Caco-2 (cell line): ENCODE measurements at regions not wholly inside any gene's neighbourhood (a gene's known extent, or its start where the extent isn't known, plus 50 kb on each side); places are given as distances from the start of the nearest gene placed in this dataset.

Experiments used
- BruUV-seq: library from RNA; stranded (reverse); fragments of 400-500 nt; replicated peaks from 2 replicates; lab custom pipeline; 2021; lab: Mats Ljungman, UMichigan
- CTCF ChIA-PET: fragments of 300-600 bp; sonication (Branson Sonifier 250); formaldehyde crosslinking; loops from one replicate; lab custom pipeline; 2022; ENCODE audit warnings: antibody characterized with exemption; lab: Charles Lee
- POLR2A ChIA-PET: fragments of 300-600 bp; sonication (Branson Sonifier 250); formaldehyde crosslinking; loops from one replicate; lab custom pipeline; 2022; ENCODE audit warnings: antibody characterized with exemption; lab: Charles Lee
- DNase-seq, 2 experiments: peaks; one replicate each; pipeline versions ENCODE4 v3.0.0 to v3.0.0-alpha.2; 2020 to 2022
- H3K27me3 ChIP-seq: replicated peaks from 2 replicates; pipeline ENCODE4 v1.6.0; 2011; ENCODE audit warnings: low read length; ENCODE audit not compliant: control insufficient read depth, insufficient read depth
- H3K36me3 ChIP-seq: 2 replicates; pipeline ENCODE4 v1.5.1; 2011; ENCODE audit warnings: low read length; ENCODE audit not compliant: control insufficient read depth, insufficient read depth
- H3K4me1 ChIP-seq: fragments of 250-450 bp; sonication (Bioruptor Pico); 2 replicates; pipeline ENCODE4 v1.5.1; 2020; ENCODE audit warnings: mild to moderate bottlenecking
- H3K4me3 ChIP-seq: 2 replicates; pipeline ENCODE4 v1.5.1; 2011; ENCODE audit warnings: low read depth, mild to moderate bottlenecking, control low read depth, low read length
- H3K9me3 ChIP-seq: fragments of 250-450 bp; sonication (Bioruptor Pico); 2 replicates; pipeline ENCODE4 v1.5.1; 2020; ENCODE audit warnings: mild to moderate bottlenecking, moderate library complexity
- H3K27ac Mint-ChIP-seq: one replicate; pipeline ENCODE4 v1.8.0; 2022; ENCODE audit warnings: mixed read lengths; ENCODE audit not compliant: unreplicated experiment
- H3K27me3 Mint-ChIP-seq: one replicate; pipeline ENCODE4 v1.8.0; 2022; ENCODE audit warnings: mixed read lengths; ENCODE audit not compliant: insufficient read depth, unreplicated experiment
- H3K36me3 Mint-ChIP-seq: one replicate; pipeline ENCODE4 v1.8.0; 2022; ENCODE audit warnings: mild to moderate bottlenecking, mixed read lengths; ENCODE audit not compliant: insufficient read depth, unreplicated experiment
- H3K4me1 Mint-ChIP-seq: one replicate; pipeline ENCODE4 v1.8.0; 2022; ENCODE audit warnings: low read depth, mixed read lengths; ENCODE audit not compliant: unreplicated experiment
- H3K4me3 Mint-ChIP-seq: one replicate; pipeline ENCODE4 v1.8.0; 2022; ENCODE audit warnings: mild to moderate bottlenecking, moderate library complexity, mixed read lengths; ENCODE audit not compliant: unreplicated experiment
- H3K9me3 Mint-ChIP-seq: one replicate; pipeline ENCODE4 v1.8.0; 2022; ENCODE audit warnings: mixed read lengths; ENCODE audit not compliant: unreplicated experiment
- intact Hi-C: fragments of 100-400 bp; cut with micrococcal nuclease; formaldehyde crosslinking; loops from one replicate; pipeline ENCODE4 v1.10.0; 2022; ENCODE audit not compliant: unreplicated experiment
- TF ChIP-seq, protein P1 (sequence below), 2 experiments: fragments of 200-600 bp in 1 of 2; IDR thresholded peaks; 1 replicate in 1 of 2; 2 replicates in 1 of 2; pipeline versions ENCODE4 v1.5.1 to v1.8.0; 2011 to 2022; ENCODE audit warnings: antibody characterized with exemption in 1 of 2, control low read depth in 1 of 2, inconsistent platforms in 1 of 2, low read depth in 1 of 2, low read length in 1 of 2, mild to moderate bottlenecking in 1 of 2, moderate library complexity in 1 of 2; ENCODE audit not compliant: insufficient read depth in 1 of 2, severe bottlenecking in 1 of 2, unreplicated experiment in 1 of 2

DNA sequence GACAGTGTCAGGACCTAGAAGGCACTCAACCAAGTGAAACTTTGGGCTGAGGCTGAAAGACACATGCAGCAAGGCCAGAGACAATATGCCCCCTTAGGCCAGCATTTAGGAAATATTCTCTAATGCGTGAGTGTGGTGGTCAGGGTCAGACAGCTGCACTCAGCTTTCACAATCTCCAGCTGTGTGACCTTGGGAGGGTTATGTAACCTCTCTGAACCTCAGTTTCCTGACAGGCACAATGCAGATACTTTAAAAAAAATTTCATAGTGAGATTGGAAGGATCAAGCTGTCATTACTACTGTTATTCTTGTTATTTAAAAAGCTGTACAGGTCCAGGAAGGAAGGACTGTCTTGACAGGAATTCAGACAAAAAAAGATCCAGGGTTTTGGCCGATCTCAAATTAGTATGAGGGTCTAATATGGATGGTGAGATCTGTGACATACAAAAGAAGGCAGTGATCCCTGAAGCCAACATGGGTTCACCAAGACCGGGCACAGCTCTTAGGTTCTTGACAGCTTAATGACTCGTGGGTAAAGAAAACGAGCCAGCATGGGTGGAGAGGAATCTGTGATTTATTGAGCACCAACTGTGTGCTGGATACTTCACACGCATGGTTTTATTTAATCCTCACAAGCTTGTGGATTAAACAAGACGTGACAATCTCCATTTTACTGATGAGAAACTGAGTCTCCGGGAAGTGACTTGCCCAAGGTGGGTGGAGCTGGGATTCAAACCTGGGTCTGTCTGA, 54.6 kb upstream of the POU3F1 start:
- no peaks in the 10 kb centered on the region for H3K36me3 Mint-ChIP-seq
- POLR2A ChIA-PET: no interaction called here
- no TSS peak for BruUV-seq

DNA sequence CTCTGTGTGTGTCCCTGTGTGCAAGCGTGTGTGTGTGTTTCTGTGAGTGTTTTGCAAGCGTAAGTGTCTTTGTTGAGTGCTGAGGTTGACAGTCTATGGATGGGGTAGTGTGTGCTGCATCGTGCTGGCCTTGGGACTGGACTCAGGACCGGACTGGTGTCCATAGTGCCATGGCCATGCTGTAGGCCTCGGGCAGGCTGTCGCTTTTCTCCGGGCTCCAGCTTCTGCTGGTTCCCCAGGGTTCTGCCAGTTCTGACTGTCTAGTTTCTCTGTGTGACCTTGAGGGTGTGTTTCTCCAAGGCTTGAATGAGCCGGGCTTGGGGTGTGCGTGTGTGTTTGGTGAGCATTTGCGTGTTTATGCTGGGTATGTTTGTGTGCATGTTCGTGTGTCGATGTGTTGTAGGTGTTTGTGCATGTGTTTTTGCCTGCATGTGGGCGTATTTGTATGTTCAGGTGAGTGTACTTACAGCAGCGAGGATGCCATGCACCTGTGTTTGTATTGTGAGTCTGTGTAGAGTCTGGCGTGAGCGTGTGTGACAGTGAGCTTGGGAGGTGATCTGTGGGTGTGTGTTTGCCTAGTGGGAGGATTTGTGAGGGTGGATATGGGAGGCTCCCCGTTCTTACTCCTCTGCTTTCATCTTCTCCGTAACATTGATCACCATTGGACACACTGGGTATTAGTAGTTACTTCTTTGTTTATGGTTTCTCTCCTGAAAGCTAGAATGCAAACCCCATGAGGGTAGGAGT, 51.7 kb upstream of the POU3F1 start:
- no TSS peak for BruUV-seq
- CTCF ChIA-PET: no interaction called here
- POLR2A ChIA-PET: no interaction called here

More for the DNA sequence above, 54.6 kb upstream of the POU3F1 start:
- peaks cover 21% of the 10 kb centered on the region for H3K27me3 Mint-ChIP-seq
- H3K4me1 Mint-ChIP-seq: no peaks in the 10 kb centered on the region
- Histone ChIP-seq H3K9me3 (no peaks in the 10 kb centered on the region), H3K36me3 (no peaks in the 10 kb centered on the region), H3K4me1 (no peaks in the 10 kb centered on the region), H3K27me3 (no peaks in the 10 kb centered on the region), H3K4me3 (no peak overlapping the region)
- no peak overlapping the region for H3K4me3 Mint-ChIP-seq
- H3K27ac Mint-ChIP-seq: no peak overlapping the region
- H3K9me3 Mint-ChIP-seq: no peaks in the 10 kb centered on the region
- DNase-seq: no peak
- intact Hi-C loops: no loop called here
- TF ChIP-seq, protein P1, sequence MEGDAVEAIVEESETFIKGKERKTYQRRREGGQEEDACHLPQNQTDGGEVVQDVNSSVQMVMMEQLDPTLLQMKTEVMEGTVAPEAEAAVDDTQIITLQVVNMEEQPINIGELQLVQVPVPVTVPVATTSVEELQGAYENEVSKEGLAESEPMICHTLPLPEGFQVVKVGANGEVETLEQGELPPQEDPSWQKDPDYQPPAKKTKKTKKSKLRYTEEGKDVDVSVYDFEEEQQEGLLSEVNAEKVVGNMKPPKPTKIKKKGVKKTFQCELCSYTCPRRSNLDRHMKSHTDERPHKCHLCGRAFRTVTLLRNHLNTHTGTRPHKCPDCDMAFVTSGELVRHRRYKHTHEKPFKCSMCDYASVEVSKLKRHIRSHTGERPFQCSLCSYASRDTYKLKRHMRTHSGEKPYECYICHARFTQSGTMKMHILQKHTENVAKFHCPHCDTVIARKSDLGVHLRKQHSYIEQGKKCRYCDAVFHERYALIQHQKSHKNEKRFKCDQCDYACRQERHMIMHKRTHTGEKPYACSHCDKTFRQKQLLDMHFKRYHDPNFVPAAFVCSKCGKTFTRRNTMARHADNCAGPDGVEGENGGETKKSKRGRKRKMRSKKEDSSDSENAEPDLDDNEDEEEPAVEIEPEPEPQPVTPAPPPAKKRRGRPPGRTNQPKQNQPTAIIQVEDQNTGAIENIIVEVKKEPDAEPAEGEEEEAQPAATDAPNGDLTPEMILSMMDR (IDR thresholded peaks at IDR 0.05; ENCODE audit: insufficient read depth in 1 of 2, low read depth in 1 of 2, low read length in 1 of 2, severe bottlenecking in 1 of 2, unreplicated experiment in 1 of 2): no peak
- CTCF ChIA-PET: no interaction called here

DNA sequence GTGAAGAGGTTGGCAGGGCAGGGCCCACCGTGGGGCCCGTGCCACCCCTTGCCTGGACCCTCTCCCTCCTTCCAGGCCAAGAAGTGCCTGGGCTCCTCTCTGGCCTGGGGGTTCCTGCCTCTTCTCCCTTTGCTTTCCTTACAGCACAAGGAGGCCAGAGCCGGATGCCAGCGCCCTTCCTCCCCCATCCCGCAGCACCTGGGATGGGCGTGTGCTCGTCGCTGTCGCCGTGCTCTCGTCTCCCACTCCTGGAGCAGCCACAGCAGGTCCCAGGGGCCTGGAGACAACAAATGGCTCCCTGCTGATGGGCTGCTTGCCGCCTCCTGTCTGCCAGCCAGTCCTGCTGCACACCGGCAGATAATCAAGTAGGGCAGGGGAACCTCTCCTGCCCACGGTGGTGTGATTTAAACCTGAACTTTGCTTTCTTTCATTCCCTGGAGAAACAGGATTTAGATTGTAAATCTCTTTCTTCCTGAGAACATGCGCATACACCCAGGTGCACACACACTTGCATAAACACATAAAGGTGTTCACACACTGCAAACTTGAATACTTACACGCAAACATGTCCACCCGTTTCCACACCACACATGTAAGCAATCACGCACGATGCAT, 50.8 kb upstream of the POU3F1 start:
- Mint-ChIP-seq H3K27ac (no peak overlapping the region), H3K4me1 (no peaks in the 10 kb centered on the region), H3K9me3 (no peaks in the 10 kb centered on the region), H3K36me3 (no peaks in the 10 kb centered on the region), H3K27me3 (peaks cover 3% of the 10 kb centered on the region), H3K4me3 (no peak overlapping the region)
- H3K9me3 ChIP-seq: no peaks in the 10 kb centered on the region
- no peaks in the 10 kb centered on the region for H3K4me1 ChIP-seq
- no peak for DNase-seq
- ChIA-PET CTCF (no interaction called here), POLR2A (no interaction called here)
- H3K4me3 ChIP-seq: no peak overlapping the region
- TF ChIP-seq, protein P1 (IDR thresholded peaks at IDR 0.05; ENCODE audit: insufficient read depth in 1 of 2, low read depth in 1 of 2, low read length in 1 of 2, severe bottlenecking in 1 of 2, unreplicated experiment in 1 of 2): no peak
- no peaks in the 10 kb centered on the region for H3K27me3 ChIP-seq
- BruUV-seq: no TSS peak
- intact Hi-C loops: no loop called here
- H3K36me3 ChIP-seq: no peaks in the 10 kb centered on the region

More for the DNA sequence above, 51.7 kb upstream of the POU3F1 start:
- no peaks in the 10 kb centered on the region for H3K4me1 Mint-ChIP-seq
- Histone ChIP-seq H3K4me3 (no peak overlapping the region), H3K9me3 (no peaks in the 10 kb centered on the region), H3K27me3 (no peaks in the 10 kb centered on the region), H3K4me1 (no peaks in the 10 kb centered on the region), H3K36me3 (no peaks in the 10 kb centered on the region)
- DNase-seq: no peak
- H3K27me3 Mint-ChIP-seq: peaks cover 6% of the 10 kb centered on the region
- H3K36me3 Mint-ChIP-seq: no peaks in the 10 kb centered on the region
- no peak overlapping the region for H3K27ac Mint-ChIP-seq
- H3K9me3 Mint-ChIP-seq: no peaks in the 10 kb centered on the region
- TF ChIP-seq, protein P1 (IDR thresholded peaks at IDR 0.05; ENCODE audit: insufficient read depth in 1 of 2, low read depth in 1 of 2, low read length in 1 of 2, severe bottlenecking in 1 of 2, unreplicated experiment in 1 of 2): no peak
- intact Hi-C loops: no loop called here
- H3K4me3 Mint-ChIP-seq: no peak overlapping the region
